ENCODE measurements at regions not wholly inside any gene's neighbourhood (a gene's known extent, or its start where the extent isn't known, plus 50 kb on each side); places are given as distances from the start of the nearest gene placed in this dataset.

- TF ChIP-seq POLR2A (IDR thresholded peaks at IDR 0.05; ENCODE audit: low read depth) = no peak
- no peak for TF ChIP-seq CTCF (IDR thresholded peaks at IDR 0.05)
- TF ChIP-seq POLR2AphosphoS5 (IDR thresholded peaks at IDR 0.05) = no peak
- TF ChIP-seq EP300 (IDR thresholded peaks at IDR 0.05) = no peak
Measured at GRCh38 chr11:25970726-25971508, 361.0 kb upstream of the ANO3 start.
